ENCODE measurements at regions not wholly inside any gene's neighbourhood (a gene's known extent, or its start where the extent isn't known, plus 50 kb on each side); places are given as distances from the start of the nearest gene placed in this dataset.

GRCh38 chr3:135753506-135753905 is 212.0 kb upstream of the PPP2R3A start:
- TF ChIP-seq CTCF (conservative IDR thresholded peaks at IDR 0.05 in 1 of 2, IDR thresholded peaks at IDR 0.05 in 1 of 2; ENCODE audit: low read depth in 1 of 2, low read length in 2 of 2) (no peak), EZH2 (IDR thresholded peaks at IDR 0.05; ENCODE audit: low read length, missing control alignments) (no peak)
